GM12874 (cell line): ENCODE measurements at regions not wholly inside any gene's neighbourhood (a gene's known extent, or its start where the extent isn't known, plus 50 kb on each side); places are given as distances from the start of the nearest gene placed in this dataset.

Experiments used
- TF ChIP-seq, protein P1 (sequence below): IDR thresholded peaks from 2 replicates; pipeline ENCODE4 v1.5.1; 2011; ENCODE audit warnings: low read depth, mild to moderate bottlenecking, control low read depth, low read length, moderate library complexity; ENCODE audit not compliant: insufficient read depth

DNA sequence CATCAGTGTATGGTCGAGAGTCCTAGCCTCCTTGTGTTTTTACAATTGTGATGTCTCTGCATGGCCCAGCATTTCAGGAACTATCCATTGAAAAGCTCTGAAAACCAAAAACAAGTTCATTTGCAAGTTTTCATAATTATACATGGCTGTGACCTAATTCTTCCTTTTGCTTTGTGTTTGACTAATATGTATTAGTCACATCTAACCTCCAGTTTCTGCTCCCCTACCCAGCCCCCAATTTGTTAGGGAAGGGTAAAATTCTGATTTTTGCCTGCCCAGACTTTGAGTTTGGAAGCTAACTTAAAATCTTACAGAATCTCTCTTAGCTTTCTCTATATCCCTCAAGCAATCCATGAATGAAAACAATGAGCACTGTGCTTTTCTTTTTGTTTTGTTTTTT, 128.2 kb upstream of the SEMA6A start:
- TF ChIP-seq, protein P1, sequence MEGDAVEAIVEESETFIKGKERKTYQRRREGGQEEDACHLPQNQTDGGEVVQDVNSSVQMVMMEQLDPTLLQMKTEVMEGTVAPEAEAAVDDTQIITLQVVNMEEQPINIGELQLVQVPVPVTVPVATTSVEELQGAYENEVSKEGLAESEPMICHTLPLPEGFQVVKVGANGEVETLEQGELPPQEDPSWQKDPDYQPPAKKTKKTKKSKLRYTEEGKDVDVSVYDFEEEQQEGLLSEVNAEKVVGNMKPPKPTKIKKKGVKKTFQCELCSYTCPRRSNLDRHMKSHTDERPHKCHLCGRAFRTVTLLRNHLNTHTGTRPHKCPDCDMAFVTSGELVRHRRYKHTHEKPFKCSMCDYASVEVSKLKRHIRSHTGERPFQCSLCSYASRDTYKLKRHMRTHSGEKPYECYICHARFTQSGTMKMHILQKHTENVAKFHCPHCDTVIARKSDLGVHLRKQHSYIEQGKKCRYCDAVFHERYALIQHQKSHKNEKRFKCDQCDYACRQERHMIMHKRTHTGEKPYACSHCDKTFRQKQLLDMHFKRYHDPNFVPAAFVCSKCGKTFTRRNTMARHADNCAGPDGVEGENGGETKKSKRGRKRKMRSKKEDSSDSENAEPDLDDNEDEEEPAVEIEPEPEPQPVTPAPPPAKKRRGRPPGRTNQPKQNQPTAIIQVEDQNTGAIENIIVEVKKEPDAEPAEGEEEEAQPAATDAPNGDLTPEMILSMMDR = no peak

DNA sequence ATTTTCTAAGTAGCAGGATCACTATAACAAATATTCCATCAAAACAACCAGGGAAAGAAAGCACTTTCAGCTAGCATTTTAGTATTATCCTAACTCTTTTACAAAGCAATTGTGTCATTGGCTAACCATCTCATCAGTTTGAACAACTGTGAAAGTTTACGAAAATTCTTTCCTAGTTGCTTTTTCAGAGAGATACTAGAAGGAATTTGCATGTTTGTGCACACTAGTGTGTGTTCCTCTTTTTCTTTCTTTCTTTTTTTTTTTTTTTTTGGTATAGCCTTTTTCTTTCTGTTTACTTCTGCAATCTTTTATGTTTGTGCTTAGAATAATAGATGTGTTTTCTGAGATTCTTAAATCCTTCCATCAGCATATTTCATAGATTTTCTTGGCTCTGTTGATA, 124.7 kb upstream of the SEMA6A start:
- TF ChIP-seq, protein P1 = no peak

DNA sequence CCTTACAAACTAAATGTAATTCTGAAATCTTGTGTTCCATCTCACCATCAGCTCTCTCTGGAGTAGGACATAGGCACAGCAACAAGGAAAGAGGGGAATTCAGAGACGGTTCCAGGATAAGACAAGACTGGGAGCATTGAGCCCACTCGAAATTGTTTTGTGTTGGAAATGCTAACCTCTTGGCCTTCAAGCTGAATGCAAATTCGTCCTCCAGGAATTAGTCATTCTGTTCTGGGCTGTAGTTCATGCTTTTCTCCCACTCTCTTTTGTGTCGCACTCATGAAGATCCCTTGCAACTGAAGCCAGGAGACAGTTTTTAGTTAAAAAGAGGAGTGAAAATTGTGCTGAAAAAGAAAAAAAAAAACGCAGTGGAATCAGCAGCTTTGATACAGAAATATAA, 121.7 kb upstream of the SEMA6A start:
- TF ChIP-seq, protein P1 = no peak

DNA sequence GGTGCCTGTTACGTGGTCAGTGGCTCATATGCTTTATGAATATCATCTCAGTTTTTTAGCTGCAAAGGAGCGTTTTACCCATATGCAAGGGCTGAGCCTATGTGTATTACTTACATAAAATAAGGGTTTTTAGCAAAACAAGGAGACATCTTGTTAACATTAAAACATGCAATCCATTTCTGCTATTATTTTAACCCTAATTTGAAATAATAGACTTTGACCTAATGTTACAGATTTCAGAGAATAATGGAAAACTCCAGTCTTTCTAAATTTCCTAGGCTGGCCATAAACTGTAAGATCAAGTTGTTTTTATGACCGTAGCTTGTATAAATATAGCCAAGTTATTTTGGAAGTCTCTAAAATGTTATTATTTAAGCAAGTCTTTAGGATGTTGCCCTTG, 121.1 kb upstream of the SEMA6A start:
- TF ChIP-seq, protein P1 = no peak

DNA sequence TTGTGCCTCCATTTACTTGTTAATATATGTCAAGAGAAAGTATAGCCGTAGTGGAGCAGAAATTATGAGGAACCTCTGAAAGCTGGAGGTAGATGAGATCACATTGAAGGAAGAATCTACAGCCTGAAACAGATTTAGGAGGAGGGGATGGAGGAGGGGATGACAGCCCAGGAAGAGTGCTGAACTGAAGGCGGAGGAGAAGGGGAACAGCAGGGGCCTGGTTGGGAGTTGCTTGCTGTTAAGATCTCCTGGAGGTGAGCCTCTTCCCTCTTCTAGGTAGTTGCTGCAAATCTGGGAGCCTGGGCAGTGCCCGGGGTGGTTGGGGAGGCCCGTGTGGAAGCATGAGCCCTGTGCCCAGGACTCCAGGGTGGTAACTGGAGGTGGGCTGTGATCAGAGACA, 111.8 kb upstream of the SEMA6A start:
- TF ChIP-seq, protein P1 = no peak

DNA sequence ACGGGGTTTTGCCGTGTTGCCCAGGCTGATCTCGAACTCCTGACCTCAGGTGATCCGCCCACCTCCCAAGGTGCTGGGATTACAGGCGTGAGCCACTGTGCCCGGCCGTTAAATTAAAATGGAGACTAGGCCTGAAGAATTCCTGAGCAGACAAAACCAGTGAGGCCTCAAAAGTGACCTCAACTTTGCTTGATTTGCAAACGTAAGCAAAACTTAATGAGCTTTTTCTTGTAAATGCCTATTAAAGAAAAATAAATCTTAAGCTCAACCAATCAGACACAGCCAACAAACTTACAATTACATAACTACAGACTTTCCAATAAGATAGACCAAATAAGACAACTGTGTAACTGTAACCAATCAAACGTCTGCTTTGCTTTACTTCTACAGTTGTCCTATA, 111.3 kb upstream of the SEMA6A start:
- TF ChIP-seq, protein P1 = no peak

DNA sequence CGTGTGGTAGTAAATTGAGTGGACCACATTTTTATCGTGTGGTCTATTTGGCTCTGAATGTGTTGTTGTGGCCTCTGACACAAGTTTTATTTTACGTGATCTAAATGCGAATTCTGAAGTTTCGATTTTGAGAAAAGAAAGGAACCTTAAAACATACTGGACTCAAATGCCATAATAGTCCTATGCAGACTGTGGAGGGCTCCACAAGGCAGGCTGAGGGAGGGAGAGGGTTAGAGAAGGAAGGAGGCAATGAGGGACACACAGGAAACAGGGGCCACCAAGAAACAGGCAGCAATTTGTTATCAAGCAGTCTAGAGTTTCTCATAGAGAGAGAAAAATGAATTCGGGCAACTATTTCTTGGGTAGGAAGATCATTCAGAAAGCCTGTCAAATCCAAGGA, 110.4 kb upstream of the SEMA6A start:
- TF ChIP-seq, protein P1 = no peak
